ENCODE measurements at regions not wholly inside any gene's neighbourhood (a gene's known extent, or its start where the extent isn't known, plus 50 kb on each side); places are given as distances from the start of the nearest gene placed in this dataset.

GRCh38 chr7:155360495-155361345, 63.0 kb downstream of the INSIG1 start:
- H3K27me3 ChIP-seq (ENCODE audit: control insufficient read depth, insufficient read depth) = no peaks in the 10 kb centered on the region
- H3K4me3 ChIP-seq (ENCODE audit: low read length) = no peak overlapping the region
- no peak overlapping the region for H3K27ac ChIP-seq (ENCODE audit: low read length)
- ATAC-seq (no peak), DNase-seq (no peak)
- 32% methylated on average over 20 of the region's 20 CpGs for WGBS
- intact Hi-C loops (cut with DNase I) = no loop called here
- H3K9me3 ChIP-seq (ENCODE audit: control insufficient read depth, low read length) = no peaks in the 10 kb centered on the region
- H3K4me1 ChIP-seq (ENCODE audit: control insufficient read depth, insufficient read depth, low read length) = no peaks in the 10 kb centered on the region

DNA sequence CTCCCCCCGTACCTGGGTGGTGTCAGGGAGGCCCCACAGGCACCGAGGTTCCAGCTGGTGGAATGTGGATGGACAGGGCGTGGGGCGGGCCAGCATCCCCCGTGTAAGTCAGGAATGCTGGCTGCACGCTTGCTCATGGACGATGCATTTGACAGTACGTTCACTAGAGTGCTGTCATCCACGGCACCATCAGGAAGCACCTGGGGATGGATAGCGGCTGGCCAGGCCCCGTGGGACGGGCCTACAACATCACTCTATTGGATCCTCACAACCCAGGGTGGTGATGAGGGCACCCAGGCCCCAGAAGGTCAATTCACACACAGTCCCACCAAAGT, 63.6 kb downstream of the INSIG1 start:
- Histone ChIP-seq H3K4me1 (ENCODE audit: control insufficient read depth, insufficient read depth, low read length) (no peaks in the 10 kb centered on the region), H3K9me3 (ENCODE audit: control insufficient read depth, low read length) (no peaks in the 10 kb centered on the region), H3K27ac (ENCODE audit: low read length) (no peak overlapping the region), H3K27me3 (ENCODE audit: control insufficient read depth, insufficient read depth) (no peaks in the 10 kb centered on the region), H3K4me3 (ENCODE audit: low read length) (no peak overlapping the region)
- ATAC-seq (no peak), DNase-seq (no peak)
- 52% methylated on average over 12 of the region's 12 CpGs for WGBS
- intact Hi-C loops (cut with DNase I) = no loop called here

- Histone ChIP-seq H3K27me3 (ENCODE audit: control insufficient read depth, insufficient read depth) (no peaks in the 10 kb centered on the region), H3K27ac (ENCODE audit: low read length) (no peak overlapping the region), H3K9me3 (ENCODE audit: control insufficient read depth, low read length) (no peaks in the 10 kb centered on the region), H3K4me1 (ENCODE audit: control insufficient read depth, insufficient read depth, low read length) (no peaks in the 10 kb centered on the region), H3K4me3 (ENCODE audit: low read length) (no peak overlapping the region)
- WGBS = 91% methylated on average over 7 of the region's 7 CpGs
- no peak for DNase-seq
- intact Hi-C loops (cut with DNase I) = no loop called here
- ATAC-seq = no peak
Observed at GRCh38 chr7:155361947-155362346, 64.3 kb downstream of the INSIG1 start.

DNA sequence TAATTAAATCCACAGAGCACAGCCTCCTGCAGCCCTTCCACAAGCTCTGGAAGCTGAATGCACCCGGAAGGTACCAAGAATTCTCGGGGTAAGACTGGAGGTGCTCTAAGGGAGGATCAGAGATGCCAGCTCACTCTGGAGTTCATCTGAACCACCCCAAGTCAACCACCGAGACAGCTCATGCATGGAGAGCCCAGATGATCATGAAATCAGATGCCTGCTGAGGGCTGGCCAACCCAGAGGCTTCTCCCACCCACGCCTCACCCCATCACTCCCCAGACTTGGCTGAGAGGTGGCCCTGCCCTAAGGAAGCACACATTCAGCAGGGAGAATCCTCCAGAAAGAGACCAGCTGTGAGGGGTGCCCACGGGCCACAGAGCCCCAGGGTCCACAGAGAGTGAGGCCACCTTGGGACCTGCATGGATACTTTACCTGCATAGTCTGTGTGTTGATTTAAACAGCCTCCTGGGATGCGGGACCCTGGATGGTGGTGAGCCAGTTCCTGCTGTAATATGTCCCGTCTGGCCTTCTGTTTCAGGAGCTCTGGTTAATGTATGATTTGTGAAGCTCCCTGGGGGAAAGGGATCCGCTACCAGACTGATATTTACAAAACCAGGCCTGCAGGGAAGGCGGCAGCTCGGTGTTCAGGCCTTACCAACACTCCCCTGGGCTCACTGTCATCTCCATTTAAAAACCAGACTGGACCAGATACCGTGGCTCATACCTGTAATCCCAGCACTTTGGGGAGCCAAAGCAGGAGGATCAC, 64.9 kb downstream of the INSIG1 start:
- Histone ChIP-seq H3K4me3 (ENCODE audit: low read length) (no peak overlapping the region), H3K9me3 (ENCODE audit: control insufficient read depth, low read length) (no peaks in the 10 kb centered on the region), H3K27me3 (ENCODE audit: control insufficient read depth, insufficient read depth) (no peaks in the 10 kb centered on the region), H3K27ac (ENCODE audit: low read length) (no peak overlapping the region), H3K4me1 (ENCODE audit: control insufficient read depth, insufficient read depth, low read length) (no peaks in the 10 kb centered on the region)
- ATAC-seq = no peak
- 82% methylated on average over 11 of the region's 11 CpGs for WGBS
- DNase-seq = no peak
- intact Hi-C loops (cut with DNase I) = no loop called here

GRCh38 chr7:155363146-155363539, 65.5 kb downstream of the INSIG1 start:
- no peaks in the 10 kb centered on the region for H3K9me3 ChIP-seq (ENCODE audit: control insufficient read depth, low read length)
- WGBS = 91% methylated on average over 9 of the region's 9 CpGs
- H3K4me3 ChIP-seq (ENCODE audit: low read length) = no peak overlapping the region
- intact Hi-C loops (cut with DNase I) = no loop called here
- H3K27me3 ChIP-seq (ENCODE audit: control insufficient read depth, insufficient read depth) = no peaks in the 10 kb centered on the region
- no peak overlapping the region for H3K27ac ChIP-seq (ENCODE audit: low read length)
- ATAC-seq (no peak), DNase-seq (no peak)
- no peaks in the 10 kb centered on the region for H3K4me1 ChIP-seq (ENCODE audit: control insufficient read depth, insufficient read depth, low read length)

- Histone ChIP-seq H3K27me3 (ENCODE audit: control insufficient read depth, insufficient read depth) (no peaks in the 10 kb centered on the region), H3K27ac (ENCODE audit: low read length) (no peak overlapping the region), H3K4me3 (ENCODE audit: low read length) (no peak overlapping the region), H3K4me1 (ENCODE audit: control insufficient read depth, insufficient read depth, low read length) (no peaks in the 10 kb centered on the region), H3K9me3 (ENCODE audit: control insufficient read depth, low read length) (no peaks in the 10 kb centered on the region)
- WGBS = 42% methylated on average over 20 of the region's 20 CpGs
- no peak for ATAC-seq
- no peak for DNase-seq
- intact Hi-C loops (cut with DNase I) = no loop called here
Observed at GRCh38 chr7:155363852-155364600, 66.3 kb downstream of the INSIG1 start.

DNA sequence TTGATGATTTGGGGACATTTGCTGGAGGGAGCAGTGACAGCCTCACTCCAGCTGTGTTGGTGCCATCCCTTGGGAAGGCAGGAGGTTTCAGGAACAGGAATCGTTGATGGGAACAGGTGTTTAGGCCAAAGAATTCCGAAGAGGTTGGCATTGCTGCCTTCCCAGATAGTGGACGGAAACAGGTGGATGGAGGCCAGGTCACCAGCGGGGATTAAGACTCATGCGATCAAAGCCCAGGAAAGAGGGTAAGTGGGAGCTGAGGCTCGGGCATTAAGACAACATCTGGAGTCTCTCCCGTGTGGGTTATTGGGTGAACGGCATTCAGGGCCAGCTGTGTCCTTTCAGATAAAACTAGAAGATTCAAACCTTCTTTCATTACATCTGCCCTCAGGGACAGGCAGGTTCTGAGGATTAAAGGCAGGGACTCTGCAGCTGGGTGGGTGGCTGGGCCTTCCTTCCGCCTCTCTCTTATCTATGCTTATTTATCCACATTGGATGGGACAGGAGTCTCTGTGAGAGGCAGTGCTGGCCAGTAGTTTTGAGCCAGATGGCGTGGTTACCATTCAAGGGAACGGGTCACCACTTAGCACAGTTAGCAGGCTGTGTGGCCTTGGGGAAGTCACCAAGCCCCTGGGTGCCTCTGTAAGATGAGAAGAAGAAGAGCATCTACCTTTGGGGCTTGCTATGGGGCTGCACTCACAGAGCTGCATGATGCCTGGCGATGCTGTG, 67.6 kb downstream of the INSIG1 start:
- no peak overlapping the region for H3K27ac ChIP-seq (ENCODE audit: low read length)
- DNase-seq = no peak
- intact Hi-C loops (cut with DNase I) = no loop called here
- H3K4me3 ChIP-seq (ENCODE audit: low read length) = no peak overlapping the region
- H3K27me3 ChIP-seq (ENCODE audit: control insufficient read depth, insufficient read depth) = no peaks in the 10 kb centered on the region
- no peaks in the 10 kb centered on the region for H3K4me1 ChIP-seq (ENCODE audit: control insufficient read depth, insufficient read depth, low read length)
- ATAC-seq = no peak
- H3K9me3 ChIP-seq (ENCODE audit: control insufficient read depth, low read length) = no peaks in the 10 kb centered on the region
- WGBS = 62% methylated on average over 12 of the region's 12 CpGs

DNA sequence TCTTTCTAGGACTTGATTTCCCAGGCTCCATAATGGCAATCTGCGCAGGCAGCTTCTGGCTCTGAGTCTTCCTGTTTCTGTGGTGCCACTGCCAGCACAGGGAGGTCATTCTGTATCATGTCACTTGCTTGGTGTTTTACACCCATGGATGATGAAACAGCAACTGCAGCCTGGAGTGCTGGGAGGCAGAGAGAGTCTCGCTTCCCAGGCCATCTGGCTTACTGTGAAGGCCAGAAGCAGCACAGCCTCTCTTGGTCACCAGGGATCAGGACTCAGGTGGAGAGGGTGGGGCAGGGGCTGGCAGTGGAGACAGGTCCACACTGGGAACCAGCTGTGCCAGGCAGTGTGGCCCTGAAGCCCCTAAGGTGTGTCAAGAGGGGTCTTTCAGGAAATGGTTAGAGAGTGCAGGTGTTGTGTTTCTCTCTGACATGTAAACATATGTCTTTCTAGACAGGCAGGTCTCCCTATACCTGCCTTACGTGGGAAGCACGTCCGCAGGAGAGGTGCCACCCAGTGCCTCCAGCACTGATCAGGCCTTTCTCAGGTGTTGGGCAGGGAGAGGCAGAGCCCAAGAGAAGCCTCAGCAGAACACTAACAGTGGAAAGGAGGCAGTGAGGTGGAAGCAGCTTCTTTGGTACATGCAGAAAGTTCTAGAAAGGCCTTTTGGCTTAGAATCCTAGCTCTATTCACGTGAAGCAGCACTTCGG, 71.4 kb downstream of the INSIG1 start:
- WGBS = 71% methylated on average over 7 of the region's 7 CpGs
- DNase-seq = no peak
- intact Hi-C loops (cut with DNase I) = no loop called here
- ATAC-seq = no peak
- Histone ChIP-seq H3K27ac (ENCODE audit: low read length) (no peak overlapping the region), H3K4me3 (ENCODE audit: low read length) (no peak overlapping the region), H3K9me3 (ENCODE audit: control insufficient read depth, low read length) (no peaks in the 10 kb centered on the region), H3K27me3 (ENCODE audit: control insufficient read depth, insufficient read depth) (no peaks in the 10 kb centered on the region), H3K4me1 (ENCODE audit: control insufficient read depth, insufficient read depth, low read length) (peaks cover 2% of the 10 kb centered on the region)

DNA sequence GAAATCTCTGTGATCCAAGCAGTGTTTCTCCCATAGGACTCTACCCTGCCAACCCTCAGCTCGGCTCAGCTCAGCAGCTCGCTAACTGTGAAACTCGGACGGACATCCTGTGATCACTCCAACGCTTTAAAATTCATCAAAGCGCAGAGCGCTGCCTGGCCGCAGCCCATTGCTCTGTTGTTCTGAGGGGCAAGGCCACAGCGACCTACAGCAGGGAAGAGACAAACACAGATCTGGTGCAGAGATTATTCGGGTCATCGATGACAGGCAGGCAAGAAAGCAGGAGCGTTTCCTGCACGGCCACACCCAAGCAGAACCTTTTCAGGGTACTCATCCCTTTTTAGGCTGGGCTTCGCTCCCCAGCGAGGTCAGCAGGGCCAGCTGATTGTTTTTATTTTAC, 72.1 kb downstream of the INSIG1 start:
- DNase-seq (no peak), ATAC-seq (no peak)
- H3K4me1 ChIP-seq (ENCODE audit: control insufficient read depth, insufficient read depth, low read length) = peaks cover 2% of the 10 kb centered on the region
- WGBS = 46% methylated on average over 15 of the region's 15 CpGs
- H3K27me3 ChIP-seq (ENCODE audit: control insufficient read depth, insufficient read depth) = no peaks in the 10 kb centered on the region
- no peaks in the 10 kb centered on the region for H3K9me3 ChIP-seq (ENCODE audit: control insufficient read depth, low read length)
- intact Hi-C loops (cut with DNase I) = no loop called here
- H3K4me3 ChIP-seq (ENCODE audit: low read length) = no peak overlapping the region
- H3K27ac ChIP-seq (ENCODE audit: low read length) = no peak overlapping the region

GRCh38 chr7:155371331-155371883, 73.7 kb downstream of the INSIG1 start:
- H3K4me1 ChIP-seq (ENCODE audit: control insufficient read depth, insufficient read depth, low read length) = peaks cover 2% of the 10 kb centered on the region
- ATAC-seq = no peak
- no peaks in the 10 kb centered on the region for H3K9me3 ChIP-seq (ENCODE audit: control insufficient read depth, low read length)
- H3K27me3 ChIP-seq (ENCODE audit: control insufficient read depth, insufficient read depth) = no peaks in the 10 kb centered on the region
- no peak overlapping the region for H3K4me3 ChIP-seq (ENCODE audit: low read length)
- DNase-seq = no peak
- 15% methylated on average over 21 of the region's 21 CpGs for WGBS
- intact Hi-C loops (cut with DNase I) = no loop called here
- H3K27ac ChIP-seq (ENCODE audit: low read length) = no peak overlapping the region
